CD4-positive, alpha-beta T cell treated with Interferon alpha-2 for 1 hour (primary cell): ENCODE measurements at regions not wholly inside any gene's neighbourhood (a gene's known extent, or its start where the extent isn't known, plus 50 kb on each side); places are given as distances from the start of the nearest gene placed in this dataset.
"Not testable (repeated sequence)": the region's sequence is repeated elsewhere in the genome, so short reads cannot be mapped to it uniquely, and the experiment has no call there.

Experiments
- DNase-seq, 2 donors: peaks; one replicate each; pipeline ENCODE4 v3.0.0-alpha.2; 2020 to 2022

- DNase-seq: no peak
Observed at GRCh38 chr14:81971911-81972310, 438.3 kb upstream of the SEL1L start.

- DNase-seq: no peak
Observed at GRCh38 chr14:81972601-81973000, 438.9 kb upstream of the SEL1L start.

- no peak for DNase-seq
Observed at GRCh38 chr14:81974543-81974942, 440.9 kb upstream of the SEL1L start.

- DNase-seq: no peak
Observed at GRCh38 chr14:81980601-81981306, 447.1 kb upstream of the SEL1L start.

GRCh38 chr14:81981307-81981675 lies 447.6 kb upstream of the SEL1L start:
- DNase-seq: no peak

GRCh38 chr14:81982046-81982445 lies 448.4 kb upstream of the SEL1L start:
- no peak for DNase-seq

GRCh38 chr14:81986005-81986404 lies 452.4 kb upstream of the SEL1L start:
- no peak for DNase-seq

- no peak for DNase-seq
Observed at GRCh38 chr14:81989211-81989610, 455.6 kb upstream of the SEL1L start.

- peak; percentile 4 to 36 for DNase-seq
Observed at GRCh38 chr14:81990312-81990761, 456.7 kb upstream of the SEL1L start.

- no peak for DNase-seq
Observed at GRCh38 chr14:81991998-81992397, 458.3 kb upstream of the SEL1L start.

GRCh38 chr14:81993432-81993831 lies 459.8 kb upstream of the SEL1L start:
- no peak for DNase-seq

- DNase-seq: no peak
Observed at GRCh38 chr14:82003426-82003825, 469.8 kb upstream of the SEL1L start.

- DNase-seq: no peak
Observed at GRCh38 chr14:82009076-82009475, 475.4 kb upstream of the SEL1L start.

- no peak for DNase-seq
Observed at GRCh38 chr14:82009993-82010392, 476.3 kb upstream of the SEL1L start.

- DNase-seq: no peak
Observed at GRCh38 chr14:82011460-82011859, 477.8 kb upstream of the SEL1L start.

- DNase-seq: no peak
Observed at GRCh38 chr14:82029038-82029437, 495.4 kb upstream of the SEL1L start.

GRCh38 chr14:82035397-82035796 lies 501.7 kb upstream of the SEL1L start:
- DNase-seq: no peak

GRCh38 chr14:82038066-82038465 lies 504.4 kb upstream of the SEL1L start:
- not testable (repeated sequence) for DNase-seq

GRCh38 chr14:82045339-82045738 lies 511.7 kb upstream of the SEL1L start:
- DNase-seq: no peak

GRCh38 chr14:82046512-82047226 lies 513.0 kb upstream of the SEL1L start:
- DNase-seq: no peak

GRCh38 chr14:82047777-82048470 lies 514.3 kb upstream of the SEL1L start:
- no peak for DNase-seq

GRCh38 chr14:82052778-82053177 lies 519.1 kb upstream of the SEL1L start:
- no peak for DNase-seq

GRCh38 chr14:82055515-82056115 lies 522.0 kb upstream of the SEL1L start:
- DNase-seq: no peak

GRCh38 chr14:82060219-82060618 lies 526.6 kb upstream of the SEL1L start:
- no peak for DNase-seq
